Endothelial cell (in vitro differentiated cells): ENCODE measurements at regions not wholly inside any gene's neighbourhood (a gene's known extent, or its start where the extent isn't known, plus 50 kb on each side); places are given as distances from the start of the nearest gene placed in this dataset.

Experiments used
- DNase-seq: peaks from one replicate; pipeline ENCODE4 v3.0.0; 2021; ENCODE audit warnings: low spot score
- H3K27ac Mint-ChIP-seq: one replicate; pipeline ENCODE4 v1.8.0; 2021; ENCODE audit warnings: mixed read lengths, inconsistent platforms; ENCODE audit not compliant: unreplicated experiment
- H3K27me3 Mint-ChIP-seq: one replicate; pipeline ENCODE4 v1.8.0; 2021; ENCODE audit warnings: mild to moderate bottlenecking, moderate library complexity, mixed read lengths, inconsistent platforms; ENCODE audit not compliant: unreplicated experiment
- H3K36me3 Mint-ChIP-seq: one replicate; pipeline ENCODE4 v1.8.0; 2021; ENCODE audit warnings: mild to moderate bottlenecking, low read depth, mixed read lengths, inconsistent platforms; ENCODE audit not compliant: unreplicated experiment
- H3K4me1 Mint-ChIP-seq: one replicate; pipeline ENCODE4 v1.8.0; 2021; ENCODE audit warnings: mild to moderate bottlenecking, mixed read lengths, inconsistent platforms; ENCODE audit not compliant: unreplicated experiment
- H3K4me3 Mint-ChIP-seq: one replicate; pipeline ENCODE4 v1.8.0; 2021; ENCODE audit warnings: mild to moderate bottlenecking, mixed read lengths, inconsistent platforms; ENCODE audit not compliant: unreplicated experiment
- H3K9me3 Mint-ChIP-seq: one replicate; pipeline ENCODE4 v1.8.0; 2021; ENCODE audit warnings: mixed read lengths, inconsistent platforms; ENCODE audit not compliant: unreplicated experiment
- TF ChIP-seq, protein P1 (sequence below): fragments of 200-600 bp; sonication (generic); IDR thresholded peaks from one replicate; pipeline ENCODE4 v1.5.0; 2021; ENCODE audit warnings: antibody characterized with exemption; ENCODE audit not compliant: unreplicated experiment

DNA sequence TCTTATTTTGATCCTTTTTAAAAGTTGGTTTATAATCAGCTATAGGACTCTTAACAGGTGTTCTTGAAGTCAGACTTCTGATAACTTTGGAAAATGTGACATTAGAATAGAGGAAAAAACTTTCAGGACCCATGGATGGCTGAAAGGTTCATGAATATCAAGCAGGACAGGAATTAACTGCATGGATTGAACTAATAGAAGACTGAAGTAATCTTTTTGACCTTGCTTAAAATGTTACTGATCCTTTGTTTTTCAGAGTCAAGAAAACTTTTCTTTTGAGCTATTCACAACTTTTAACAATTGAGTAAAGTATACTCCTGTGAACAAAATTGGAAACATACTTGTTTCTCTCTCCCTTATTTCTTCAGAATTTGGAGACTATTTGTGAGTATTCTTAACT, 79.2 kb downstream of the PLK2 start:
- TF ChIP-seq, protein P1, sequence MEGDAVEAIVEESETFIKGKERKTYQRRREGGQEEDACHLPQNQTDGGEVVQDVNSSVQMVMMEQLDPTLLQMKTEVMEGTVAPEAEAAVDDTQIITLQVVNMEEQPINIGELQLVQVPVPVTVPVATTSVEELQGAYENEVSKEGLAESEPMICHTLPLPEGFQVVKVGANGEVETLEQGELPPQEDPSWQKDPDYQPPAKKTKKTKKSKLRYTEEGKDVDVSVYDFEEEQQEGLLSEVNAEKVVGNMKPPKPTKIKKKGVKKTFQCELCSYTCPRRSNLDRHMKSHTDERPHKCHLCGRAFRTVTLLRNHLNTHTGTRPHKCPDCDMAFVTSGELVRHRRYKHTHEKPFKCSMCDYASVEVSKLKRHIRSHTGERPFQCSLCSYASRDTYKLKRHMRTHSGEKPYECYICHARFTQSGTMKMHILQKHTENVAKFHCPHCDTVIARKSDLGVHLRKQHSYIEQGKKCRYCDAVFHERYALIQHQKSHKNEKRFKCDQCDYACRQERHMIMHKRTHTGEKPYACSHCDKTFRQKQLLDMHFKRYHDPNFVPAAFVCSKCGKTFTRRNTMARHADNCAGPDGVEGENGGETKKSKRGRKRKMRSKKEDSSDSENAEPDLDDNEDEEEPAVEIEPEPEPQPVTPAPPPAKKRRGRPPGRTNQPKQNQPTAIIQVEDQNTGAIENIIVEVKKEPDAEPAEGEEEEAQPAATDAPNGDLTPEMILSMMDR = no peak
- DNase-seq = no peak
- Mint-ChIP-seq H3K27ac (no peak overlapping the region), H3K27me3 (no peaks in the 10 kb centered on the region), H3K4me1 (no peaks in the 10 kb centered on the region), H3K9me3 (peaks cover 10% of the 10 kb centered on the region), H3K36me3 (peaks cover 5% of the 10 kb centered on the region), H3K4me3 (no peak overlapping the region)

DNA sequence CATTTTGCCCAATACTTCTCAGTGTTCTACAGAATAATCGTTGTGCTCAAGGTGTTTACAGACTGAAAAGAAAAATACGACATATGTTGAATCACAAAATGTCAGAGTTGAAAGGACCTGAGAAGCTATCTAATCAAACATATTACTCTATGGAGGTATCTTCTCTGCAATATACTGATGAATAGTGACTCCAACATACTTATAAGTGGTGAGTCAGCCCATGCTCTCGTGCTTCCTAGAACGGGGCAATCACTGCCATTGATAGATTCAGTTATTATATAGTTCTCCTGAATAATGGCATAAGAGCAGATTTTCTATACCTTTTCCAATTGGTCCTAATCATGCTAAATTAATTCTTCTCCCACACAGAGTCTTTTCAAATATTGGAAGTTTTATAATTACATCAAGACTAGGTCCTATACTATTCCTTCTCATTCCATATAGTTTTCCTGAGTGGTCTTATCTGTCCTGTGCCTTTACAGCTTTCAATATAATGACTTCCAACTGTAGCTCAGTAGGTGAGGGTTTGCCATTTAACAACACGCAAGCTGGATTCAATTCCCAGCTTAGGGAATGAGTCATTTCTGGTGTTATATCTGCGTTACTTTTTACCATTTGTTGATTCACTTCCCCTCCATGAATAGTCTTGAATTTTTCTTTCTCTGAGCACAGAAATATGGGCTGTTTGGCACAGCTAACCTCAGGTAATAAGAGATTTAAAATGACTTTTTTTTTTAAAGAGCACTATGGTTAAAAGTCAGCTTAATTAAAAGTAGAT, 81.1 kb downstream of the PLK2 start:
- no peak overlapping the region for H3K27ac Mint-ChIP-seq
- H3K4me1 Mint-ChIP-seq = no peaks in the 10 kb centered on the region
- H3K36me3 Mint-ChIP-seq = peaks cover 5% of the 10 kb centered on the region
- no peak overlapping the region for H3K4me3 Mint-ChIP-seq
- TF ChIP-seq, protein P1 = no peak
- H3K27me3 Mint-ChIP-seq = no peaks in the 10 kb centered on the region
- peaks cover 10% of the 10 kb centered on the region for H3K9me3 Mint-ChIP-seq
- DNase-seq = no peak

DNA sequence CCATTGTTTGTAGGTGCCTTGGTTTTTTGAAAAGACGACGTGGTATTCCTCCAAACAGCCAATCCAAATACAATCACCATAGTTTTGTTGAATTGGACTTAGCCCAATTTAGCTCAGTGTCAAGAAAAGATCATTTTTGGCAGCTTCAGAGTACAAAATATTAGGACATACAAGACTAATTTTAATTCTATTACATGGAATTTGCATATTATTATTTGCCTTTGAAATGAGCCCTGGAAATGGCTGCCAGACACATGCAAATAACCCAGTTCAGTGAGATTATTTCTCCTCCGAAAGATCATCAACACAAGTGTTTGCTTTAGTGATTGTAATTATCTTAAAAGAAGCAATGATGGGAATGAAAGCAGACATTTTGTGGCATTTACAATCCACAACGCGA, 89.3 kb downstream of the PLK2 start:
- Mint-ChIP-seq H3K27me3 (peaks cover 1% of the 10 kb centered on the region), H3K4me1 (peaks cover 5% of the 10 kb centered on the region), H3K27ac (no peak overlapping the region), H3K4me3 (no peak overlapping the region), H3K36me3 (no peaks in the 10 kb centered on the region), H3K9me3 (no peaks in the 10 kb centered on the region)
- DNase-seq = no peak
- TF ChIP-seq, protein P1 = no peak

DNA sequence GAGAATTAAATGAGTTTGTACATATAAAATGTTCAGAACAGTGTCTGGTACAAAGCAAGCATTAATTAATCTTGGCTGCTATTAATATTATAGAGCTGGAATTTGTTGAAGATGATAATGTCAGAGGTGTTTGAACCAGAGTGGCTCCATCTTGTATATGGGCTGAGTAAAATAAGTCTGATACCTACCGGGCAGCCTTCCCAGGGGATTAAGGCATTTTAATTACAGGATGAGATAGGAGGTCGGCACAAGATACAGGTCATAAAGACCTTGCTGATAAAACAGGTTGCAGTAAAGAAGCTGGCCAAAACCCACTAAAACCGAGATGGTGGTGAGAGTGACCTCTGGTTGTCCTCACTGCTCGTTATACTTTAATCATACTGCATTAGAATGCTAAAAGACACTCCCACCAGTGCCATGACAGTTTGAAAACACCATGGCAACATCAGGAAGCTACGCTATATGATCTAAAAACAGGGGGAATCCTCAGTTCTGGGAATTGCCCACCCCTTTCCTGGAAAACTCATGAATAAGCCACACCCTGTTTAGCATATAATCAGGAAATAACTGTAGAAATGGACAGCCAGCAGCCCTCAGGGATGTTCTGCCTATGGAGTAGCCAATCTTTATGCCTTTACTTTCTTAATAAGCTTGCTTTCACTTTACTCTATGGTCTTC, 90.2 kb downstream of the PLK2 start:
- no peak overlapping the region for H3K4me3 Mint-ChIP-seq
- H3K27me3 Mint-ChIP-seq = peaks cover 1% of the 10 kb centered on the region
- no peak overlapping the region for H3K27ac Mint-ChIP-seq
- TF ChIP-seq, protein P1 = no peak
- H3K9me3 Mint-ChIP-seq = no peaks in the 10 kb centered on the region
- DNase-seq = no peak
- peaks cover 5% of the 10 kb centered on the region for H3K4me1 Mint-ChIP-seq
- H3K36me3 Mint-ChIP-seq = no peaks in the 10 kb centered on the region

DNA sequence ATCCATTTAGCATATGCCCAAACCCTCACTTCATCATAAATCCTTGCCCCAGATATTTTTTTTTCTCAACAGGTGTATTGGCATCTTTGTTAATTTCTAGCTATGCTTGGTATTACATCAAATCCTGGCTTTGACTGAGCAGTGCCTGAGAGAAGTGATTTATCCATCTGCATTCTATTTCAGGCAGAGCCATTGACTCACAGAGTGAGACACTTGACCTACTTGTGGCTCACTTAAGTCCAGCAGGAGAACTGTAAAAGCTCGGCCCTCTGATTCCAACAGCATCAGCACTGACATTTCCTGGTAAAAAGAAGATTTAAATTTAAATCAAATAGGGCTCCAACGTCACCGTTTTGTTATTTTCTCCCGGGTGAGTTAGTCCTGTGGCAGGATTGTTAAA, 93.4 kb downstream of the PLK2 start:
- Mint-ChIP-seq H3K9me3 (no peaks in the 10 kb centered on the region), H3K4me3 (no peak overlapping the region), H3K4me1 (peaks cover 5% of the 10 kb centered on the region), H3K27ac (no peak overlapping the region), H3K27me3 (no peaks in the 10 kb centered on the region), H3K36me3 (no peaks in the 10 kb centered on the region)
- TF ChIP-seq, protein P1 = no peak
- no peak for DNase-seq
